HG03025 (cell line): ENCODE measurements at regions not wholly inside any gene's neighbourhood (a gene's known extent, or its start where the extent isn't known, plus 50 kb on each side); places are given as distances from the start of the nearest gene placed in this dataset.

Experiments
- ATAC-seq: cut with Tn5 transposase; IDR thresholded peaks from one replicate; pipeline ENCODE4 v1.9.1; 2021; ENCODE audit warnings: mild to moderate bottlenecking, moderate library complexity; ENCODE audit not compliant: unreplicated experiment, low FRiP score

DNA sequence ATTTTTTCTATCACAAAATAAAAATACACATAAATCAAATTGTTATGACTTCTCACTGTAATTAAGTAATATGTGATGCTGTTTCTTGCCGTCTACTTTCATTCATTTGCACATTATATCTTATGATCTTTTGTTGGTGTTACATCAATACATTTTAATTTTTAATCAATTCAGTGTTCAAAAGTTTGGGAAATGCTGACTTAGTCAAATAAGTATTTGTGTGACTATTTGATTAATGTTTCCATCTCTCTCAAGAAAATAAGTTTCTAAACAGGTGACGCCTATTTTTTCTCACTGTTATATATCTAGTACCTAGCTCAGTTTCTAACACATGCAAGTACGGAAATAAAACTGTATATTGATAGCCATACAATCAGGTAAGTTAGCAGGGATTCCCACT lies 329.5 kb upstream of the KIRREL3 start:
- ATAC-seq: no peak

DNA sequence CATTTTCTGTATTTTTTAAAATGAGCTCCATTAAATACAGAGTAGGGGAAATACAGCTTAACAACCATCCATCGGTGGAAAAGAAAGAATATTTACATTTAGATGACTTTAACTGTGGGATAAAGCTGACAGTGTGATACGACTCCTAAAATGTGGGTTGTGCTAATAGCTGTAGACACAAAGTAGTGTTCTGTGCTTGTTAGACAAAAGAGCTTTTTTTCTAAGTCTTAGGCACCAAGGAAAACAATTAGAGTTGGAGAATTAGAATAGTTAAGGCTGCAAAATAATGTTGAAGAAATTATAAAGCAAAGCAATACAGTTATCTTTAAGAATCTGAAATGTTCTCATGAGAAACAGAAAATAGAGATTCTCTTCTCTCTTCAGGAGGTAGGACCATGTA lies 307.7 kb upstream of the KIRREL3 start:
- no peak for ATAC-seq

DNA sequence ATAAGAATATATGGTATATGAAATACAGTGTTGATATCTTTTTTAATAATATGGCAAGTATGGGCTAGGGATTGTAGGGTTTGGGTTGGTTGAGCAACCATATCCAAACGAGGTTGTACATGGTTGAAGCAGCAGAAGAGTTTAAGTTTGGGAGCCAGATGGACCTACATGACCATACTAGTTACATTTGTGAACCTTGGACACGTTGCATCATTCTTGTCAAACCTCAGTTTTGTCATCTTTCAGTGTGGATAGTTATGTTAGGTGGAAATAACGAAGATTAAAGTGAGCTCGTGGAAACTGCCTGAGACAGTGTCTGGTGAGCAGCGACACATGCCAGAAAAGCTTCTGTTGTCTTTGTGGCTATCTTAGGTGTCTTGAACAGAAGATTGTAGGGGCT lies 307.1 kb upstream of the KIRREL3 start:
- no peak for ATAC-seq

DNA sequence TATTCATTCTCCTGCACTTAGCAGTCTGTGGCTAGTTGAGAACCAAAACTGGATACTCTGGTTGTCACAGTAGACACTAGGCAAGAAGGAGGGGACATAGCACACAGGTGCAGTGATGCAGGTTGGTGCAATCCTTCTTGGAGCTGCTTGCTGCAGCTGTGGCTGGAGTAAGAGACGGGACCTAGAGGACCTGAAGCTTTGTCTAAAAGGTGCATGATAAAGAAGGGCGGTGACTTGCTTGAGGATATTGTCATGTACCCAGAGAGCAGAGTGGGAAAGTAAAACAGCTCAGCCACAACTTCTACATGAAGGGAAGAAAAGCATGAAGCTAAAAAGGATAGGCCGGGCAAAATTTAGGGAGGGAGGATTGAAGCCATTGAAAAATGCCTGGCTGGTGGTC lies 304.1 kb upstream of the KIRREL3 start:
- ATAC-seq: no peak

DNA sequence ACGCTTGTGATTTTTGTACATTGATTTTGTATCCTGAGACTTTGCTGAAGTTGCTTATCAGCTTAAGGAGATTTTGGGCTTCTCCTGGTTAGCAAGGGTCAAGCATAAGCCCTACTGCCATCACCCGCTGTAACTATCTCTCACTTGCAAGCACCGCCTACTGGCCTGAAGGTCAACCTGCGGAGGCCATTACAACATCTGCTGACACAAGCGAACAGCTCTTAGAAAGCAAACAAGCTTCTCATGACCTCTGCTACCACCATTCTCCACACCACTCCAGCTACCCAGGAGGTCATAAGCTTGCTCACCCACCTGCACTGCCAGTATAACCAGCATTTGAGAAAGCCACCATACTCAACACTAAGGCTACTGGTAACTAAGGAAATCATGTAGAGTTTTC lies 288.4 kb upstream of the KIRREL3 start:
- no peak for ATAC-seq

DNA sequence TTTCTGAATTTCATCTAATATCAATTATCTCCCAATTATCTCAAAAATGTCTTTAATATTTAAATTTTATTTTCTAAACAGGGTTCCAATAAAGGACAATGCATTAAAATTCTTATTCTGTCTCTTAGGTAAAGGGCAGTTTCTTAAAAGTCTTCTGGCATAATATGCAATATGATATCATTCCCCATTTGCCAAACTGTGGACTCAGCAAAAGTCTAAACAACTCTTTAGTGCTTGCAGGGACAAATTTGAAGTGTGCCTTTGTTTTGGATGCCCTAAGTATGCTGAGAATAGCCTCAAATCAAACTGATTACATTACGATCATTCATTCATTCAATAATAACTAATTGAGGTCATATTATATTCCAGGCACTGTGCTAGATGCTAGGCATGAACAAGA lies 281.0 kb upstream of the KIRREL3 start:
- ATAC-seq: no peak

DNA sequence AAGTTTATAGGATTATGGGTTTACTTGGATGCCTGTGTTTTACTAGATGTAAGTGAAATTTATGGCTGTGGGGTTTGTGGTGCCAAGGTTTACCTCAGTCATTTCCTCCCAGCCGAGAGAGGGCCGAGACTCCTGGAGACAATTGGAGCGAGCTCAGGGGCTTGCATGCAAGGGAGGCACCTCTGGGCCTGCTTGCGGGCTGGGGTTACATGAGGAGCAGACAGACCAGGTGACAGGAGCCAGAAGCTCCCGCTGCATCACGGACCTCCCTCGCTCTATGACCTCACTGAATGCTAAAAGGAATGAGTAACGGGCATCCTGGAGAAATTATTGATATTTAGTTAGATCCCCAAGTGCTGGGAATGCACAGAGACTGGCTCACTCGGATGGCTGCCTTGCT lies 275.2 kb upstream of the KIRREL3 start:
- no peak for ATAC-seq

DNA sequence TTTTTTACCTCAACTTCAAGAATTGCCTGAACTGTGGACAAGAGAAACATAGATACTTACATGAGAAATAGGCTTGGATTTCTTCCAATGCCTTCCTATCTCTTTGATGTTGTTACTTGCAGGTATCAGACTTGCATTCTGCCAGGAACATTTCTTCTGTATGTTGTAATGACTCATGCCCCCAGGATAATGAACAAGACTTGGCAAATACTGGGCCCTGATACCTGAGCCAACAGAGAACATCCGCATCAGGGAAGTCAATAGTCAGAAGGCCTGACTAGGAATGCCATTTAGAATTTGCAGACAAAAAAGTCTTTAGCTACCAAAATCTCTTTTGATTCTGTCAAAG lies 273.7 kb upstream of the KIRREL3 start:
- ATAC-seq: no peak

DNA sequence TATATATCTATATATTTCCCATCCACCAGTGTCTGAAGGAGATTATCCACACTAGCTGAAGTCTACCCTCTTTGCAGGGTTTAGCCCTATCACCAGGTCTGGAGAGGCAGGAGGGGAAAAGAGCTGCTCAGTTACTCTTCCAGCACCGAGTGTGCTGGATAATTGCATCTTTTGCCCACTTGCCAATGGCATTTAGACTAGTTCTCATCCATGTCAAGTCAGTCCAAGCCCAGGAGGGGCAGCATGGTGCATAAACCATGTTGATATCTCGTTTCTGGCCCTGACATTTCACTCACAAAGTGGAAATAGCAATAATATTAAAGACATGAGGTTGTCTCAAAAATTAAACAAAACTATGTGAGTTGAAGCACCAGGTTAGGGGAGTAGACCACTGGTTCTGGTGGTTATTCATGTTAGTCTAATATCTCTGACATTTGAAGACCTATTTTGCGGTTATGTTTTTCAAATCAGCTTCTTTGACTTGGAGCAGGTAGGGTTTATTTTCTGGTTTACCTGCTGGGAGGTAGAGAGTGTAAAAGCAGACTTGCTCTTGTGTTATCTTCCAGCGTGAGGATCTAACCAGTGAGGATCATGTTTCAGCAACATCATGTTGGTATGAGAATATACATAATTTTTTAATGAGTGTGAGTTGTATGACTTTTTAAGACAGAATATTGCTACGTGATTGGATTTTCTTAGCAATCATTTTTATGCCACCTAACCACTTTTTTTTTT lies 273.2 kb upstream of the KIRREL3 start:
- ATAC-seq: no peak

DNA sequence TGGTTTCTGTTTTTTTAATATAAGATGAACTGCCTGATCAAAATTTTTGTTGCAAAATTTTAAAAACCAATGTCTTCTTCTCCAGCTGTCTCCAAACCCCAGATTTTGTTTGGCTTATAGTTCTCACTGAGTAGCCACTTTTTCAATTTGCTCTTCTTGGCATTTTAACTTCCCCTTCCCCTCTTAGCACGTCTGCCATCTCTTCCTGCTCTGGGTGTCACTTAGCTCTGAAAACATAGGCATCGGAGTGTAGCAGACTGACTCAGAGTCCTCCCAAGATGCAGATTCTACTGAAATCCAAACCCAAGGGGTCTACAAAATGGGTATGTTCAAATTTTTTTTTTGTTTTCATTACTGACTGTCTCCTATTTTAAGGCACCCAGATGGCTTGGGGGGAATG lies 270.3 kb upstream of the KIRREL3 start:
- no peak for ATAC-seq

DNA sequence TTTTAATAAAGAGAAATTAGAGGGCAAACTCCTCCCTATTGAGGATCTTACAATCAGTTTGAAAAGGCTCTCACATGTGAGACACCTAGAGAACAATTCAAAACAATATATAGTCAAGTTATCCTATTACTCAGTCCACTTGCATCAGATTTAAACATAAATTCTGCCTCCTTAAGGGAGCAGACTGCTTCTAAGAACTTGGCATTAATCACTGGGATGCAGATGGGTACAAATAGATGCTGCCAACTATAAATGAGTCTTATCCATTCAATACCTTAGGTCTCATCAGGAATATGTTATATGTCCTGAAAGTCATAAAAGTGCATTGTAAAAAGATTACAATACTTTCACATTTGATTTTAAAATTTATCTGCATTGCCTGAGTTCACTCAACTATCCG lies 269.3 kb upstream of the KIRREL3 start:
- no peak for ATAC-seq

DNA sequence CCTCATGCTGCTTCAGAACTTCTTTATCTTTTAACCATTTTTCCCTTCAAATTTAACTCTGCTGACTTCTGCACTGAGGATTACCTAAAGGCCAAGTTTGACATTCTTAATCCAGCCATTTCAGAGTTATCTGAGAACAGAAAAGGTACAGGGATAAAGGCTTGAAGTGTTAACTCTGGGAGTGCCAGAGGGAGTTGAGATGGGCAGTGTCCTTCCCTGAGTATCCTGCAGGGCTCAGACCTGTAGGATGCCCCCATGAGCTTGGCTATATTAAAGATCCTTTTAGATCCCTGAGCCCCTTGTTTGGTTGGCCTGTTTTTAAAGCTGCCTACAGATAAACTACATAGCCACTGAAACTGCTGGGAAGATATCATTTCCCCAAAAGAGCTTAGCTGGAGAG lies 268.4 kb upstream of the KIRREL3 start:
- ATAC-seq: no peak

DNA sequence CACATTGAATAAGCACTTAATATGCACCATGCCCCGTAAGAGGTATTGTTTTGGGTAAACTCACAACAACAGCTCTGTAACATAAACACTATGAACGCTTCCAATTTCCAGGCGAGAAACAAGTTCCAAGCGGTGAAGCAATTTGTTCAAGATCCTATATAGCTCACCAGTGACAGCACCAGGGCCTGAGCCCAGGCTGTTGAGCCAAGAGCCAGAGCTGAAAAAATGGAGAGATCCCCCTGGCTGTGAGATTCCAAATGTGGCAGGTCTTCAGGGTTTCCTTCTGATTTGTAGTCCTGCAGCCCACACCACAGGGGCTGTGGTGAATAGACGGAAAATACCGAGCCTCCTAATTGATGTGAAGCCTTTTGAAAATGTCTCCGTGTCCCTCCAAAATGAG lies 268.0 kb upstream of the KIRREL3 start:
- ATAC-seq: no peak

DNA sequence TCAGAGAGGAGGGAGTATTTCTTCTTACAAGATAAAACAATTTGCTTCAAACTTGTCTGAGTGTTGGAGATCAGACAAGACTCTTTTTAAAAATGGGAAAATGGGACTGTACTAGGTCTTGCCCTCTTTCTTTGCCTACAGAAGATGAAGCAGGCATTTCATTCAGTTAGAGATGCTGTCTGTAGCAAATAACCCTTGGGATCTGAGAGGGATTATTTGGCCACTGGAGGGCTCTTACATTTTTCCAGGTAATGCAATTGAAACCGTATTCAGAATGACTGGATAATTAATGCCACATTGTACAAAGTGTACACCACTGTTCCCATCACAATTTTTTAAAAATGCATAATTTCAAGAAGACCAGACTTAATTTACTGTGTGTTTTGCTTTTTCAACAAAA lies 258.5 kb upstream of the KIRREL3 start:
- ATAC-seq: no peak

DNA sequence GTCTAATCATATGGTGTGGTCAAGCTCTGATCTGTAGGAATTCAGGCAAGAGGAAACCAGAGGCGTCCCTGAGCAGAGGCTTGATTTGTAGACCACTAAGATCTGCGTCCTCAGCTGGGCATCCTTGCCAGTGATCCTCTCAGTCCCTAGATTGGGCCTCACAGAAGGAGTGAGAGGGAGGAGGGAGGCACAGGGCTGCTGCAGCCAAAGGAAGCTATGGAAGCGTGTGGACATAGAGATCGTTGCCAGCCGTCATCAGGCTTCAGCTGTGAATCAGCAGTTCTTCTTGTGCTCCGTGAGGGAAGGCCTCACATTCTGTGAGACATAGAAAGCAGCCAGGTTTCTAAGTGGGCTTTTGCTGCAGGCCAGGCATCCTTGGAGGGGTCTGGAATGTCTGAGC lies 254.6 kb upstream of the KIRREL3 start:
- no peak for ATAC-seq

DNA sequence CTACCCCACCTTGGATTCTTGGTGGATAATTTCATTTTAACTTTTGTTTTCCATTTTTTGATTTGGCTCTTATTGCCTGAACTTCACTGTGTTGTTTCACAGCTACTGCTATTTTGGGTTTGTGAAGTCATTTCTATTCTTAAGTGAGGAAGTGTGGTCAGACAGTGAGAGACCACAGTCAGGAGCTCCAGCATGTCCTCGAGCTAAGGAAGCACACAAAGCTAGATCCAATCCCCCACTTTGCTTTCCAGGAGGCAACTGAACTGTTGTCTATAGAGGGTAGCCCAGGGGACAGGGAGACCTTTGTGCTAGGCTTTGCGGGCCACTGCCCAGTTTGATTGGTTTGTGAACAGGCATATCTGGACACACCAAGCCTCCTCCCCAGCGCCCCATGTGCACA lies 251.8 kb upstream of the KIRREL3 start:
- no peak for ATAC-seq

DNA sequence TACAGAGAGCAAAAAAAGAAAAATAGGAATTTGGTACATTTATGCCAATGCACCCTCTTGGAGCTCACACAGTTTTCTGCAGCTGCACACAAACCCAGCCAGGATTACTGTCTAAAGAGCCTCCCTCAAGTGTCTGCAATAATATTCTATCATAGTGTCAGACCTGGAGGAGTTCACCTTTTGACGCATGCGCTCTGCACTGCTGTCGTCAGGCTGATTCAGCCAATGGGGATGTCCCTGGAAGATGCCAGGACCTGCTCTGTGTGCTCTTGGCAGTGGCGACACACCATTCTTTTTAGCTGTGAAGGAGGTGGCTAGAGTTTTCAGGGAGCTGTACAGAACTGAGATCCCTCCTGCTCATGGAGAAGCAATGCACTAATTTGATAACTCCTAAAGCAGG lies 249.0 kb upstream of the KIRREL3 start:
- ATAC-seq: no peak

DNA sequence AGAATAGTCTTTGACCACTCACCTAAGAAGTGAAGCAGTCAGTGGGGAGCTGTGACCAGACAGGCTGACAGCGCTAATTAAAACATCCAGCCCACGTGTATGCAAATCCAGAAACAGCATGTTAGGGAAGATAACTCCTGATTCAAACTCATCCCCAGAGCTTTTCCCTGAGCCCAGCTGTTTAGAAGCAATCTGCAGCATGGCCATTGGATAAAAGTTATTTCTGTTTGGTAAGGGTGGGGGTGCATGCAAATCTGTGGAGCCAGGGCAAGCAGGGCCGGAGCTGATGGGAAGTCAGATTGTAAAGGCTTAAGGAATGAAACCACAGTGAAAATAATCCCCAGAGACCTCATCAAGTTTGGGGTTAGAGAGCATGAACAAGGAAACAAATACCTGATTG lies 247.9 kb upstream of the KIRREL3 start:
- ATAC-seq: no peak

DNA sequence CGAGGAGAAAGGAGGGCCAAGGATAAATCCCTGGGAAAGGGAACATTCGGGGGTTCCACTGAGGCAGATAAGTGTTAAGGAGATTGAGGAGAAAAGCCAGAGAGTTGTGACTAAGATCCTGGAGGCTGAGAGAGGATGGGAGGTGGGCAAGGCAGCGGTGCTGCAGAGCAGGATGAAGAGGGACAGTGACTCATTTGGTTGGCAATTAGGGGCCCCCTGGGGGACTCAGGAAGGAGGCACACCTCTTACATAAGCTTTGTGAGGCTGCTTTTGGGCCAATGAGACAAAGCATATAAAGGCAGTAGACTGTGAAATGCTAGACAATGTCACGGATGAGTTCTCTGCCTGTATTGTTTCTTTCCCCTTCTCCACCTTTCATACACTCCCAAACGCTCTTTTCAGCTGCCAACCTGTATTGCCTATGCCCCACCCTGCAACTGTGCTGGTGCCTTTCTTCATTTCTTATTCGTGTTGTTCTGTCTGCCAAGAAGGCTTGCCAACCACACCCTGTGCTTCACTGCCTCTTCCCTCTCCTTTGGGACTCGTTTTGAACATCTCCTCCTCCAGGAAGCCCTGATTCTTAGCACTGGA lies 246.8 kb upstream of the KIRREL3 start:
- no peak for ATAC-seq

DNA sequence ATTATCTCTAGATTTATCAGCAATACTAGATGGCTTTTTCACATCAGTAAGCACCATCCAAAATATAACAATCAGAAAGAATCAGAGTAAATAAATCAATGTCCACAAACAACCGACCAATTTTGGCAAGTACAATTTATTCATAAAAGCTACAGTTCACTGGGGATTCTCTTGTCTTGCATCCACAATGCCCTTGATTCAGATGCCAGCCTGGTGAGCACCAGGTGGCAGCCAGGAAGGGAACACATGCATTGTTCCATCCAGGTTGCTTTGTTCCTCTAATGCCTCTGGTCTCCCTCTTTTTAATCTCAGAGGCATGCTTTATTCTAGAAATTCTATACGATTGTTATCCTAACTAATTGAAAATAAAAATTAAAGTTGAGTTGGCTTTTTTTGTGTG lies 242.1 kb upstream of the KIRREL3 start:
- no peak for ATAC-seq

DNA sequence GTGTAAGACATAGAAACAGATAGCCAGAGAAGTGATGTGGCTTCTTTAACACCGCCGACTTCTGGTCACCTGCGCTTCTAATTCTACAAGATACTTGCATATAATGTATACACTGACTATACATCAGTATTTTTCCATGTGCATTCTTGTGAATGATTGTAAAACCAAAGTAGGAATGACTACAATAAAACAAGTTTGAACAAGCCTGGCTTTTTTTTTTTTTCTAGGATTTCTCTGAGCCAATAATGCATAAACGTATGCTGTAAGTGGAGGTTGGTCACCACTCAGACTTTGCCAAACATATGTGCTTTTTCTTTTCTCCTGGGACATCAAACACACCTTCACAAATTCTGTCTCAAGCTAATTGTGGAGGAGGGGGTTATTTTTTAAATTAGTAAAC lies 237.8 kb upstream of the KIRREL3 start:
- no peak for ATAC-seq

DNA sequence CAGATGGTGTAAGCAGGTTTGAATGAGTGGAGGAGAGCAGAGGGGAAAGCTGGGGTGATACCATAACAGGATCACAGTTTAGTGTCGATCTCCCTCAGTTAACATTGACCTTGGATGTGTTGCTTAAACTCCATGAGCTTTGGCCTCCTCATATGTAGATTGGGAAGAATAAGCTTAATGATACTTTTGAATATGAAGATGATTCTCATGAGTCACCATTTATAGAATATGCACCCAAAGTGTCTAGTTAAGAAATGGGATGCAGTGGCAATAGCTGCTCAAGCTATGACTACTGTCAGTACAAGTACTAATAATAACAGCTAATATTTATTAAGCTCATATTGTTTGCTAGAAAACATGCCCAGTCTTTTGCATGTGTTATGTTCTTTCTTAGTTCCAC lies 236.2 kb upstream of the KIRREL3 start:
- no peak for ATAC-seq

DNA sequence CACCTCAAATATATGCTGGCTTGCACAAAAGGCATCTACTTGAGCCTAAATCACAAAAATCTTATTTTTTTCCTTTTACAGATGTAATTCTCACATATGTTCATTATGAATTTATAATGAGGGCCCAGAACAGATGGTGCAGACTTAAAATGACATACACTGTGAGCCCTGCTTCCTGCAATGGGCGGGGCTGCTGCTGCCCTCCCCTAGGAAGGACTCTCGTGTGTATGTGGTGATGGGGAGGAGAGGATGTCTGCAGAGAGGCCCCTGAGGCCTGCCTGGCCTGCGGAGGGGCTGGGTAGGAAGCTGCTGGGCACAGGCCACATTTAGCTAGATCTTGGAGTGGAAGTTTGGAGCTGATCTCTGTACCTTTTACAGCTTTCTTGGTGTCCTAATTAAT lies 233.4 kb upstream of the KIRREL3 start:
- no peak for ATAC-seq
